B cell (primary cell): ENCODE measurements at regions not wholly inside any gene's neighbourhood (a gene's known extent, or its start where the extent isn't known, plus 50 kb on each side); places are given as distances from the start of the nearest gene placed in this dataset.

Source experiments
- CTCF ChIP-seq: fragments of 200-600 bp; IDR thresholded peaks from one replicate; pipeline ENCODE4 v1.8.0; 2022; ENCODE audit warnings: antibody characterized with exemption, mild to moderate bottlenecking
- EZH2 ChIP-seq: IDR thresholded peaks from 2 replicates; pipeline ENCODE4 v1.6.1; 2012; ENCODE audit warnings: borderline replicate concordance, low read depth, mild to moderate bottlenecking, moderate library complexity, low read length; ENCODE audit not compliant: insufficient read depth, poor library complexity, severe bottlenecking

GRCh38 chr1:232568906-232569553 is 60.9 kb downstream of the SIPA1L2 start:
- TF ChIP-seq CTCF (no peak), EZH2 (no peak)
